ENCODE measurements at regions not wholly inside any gene's neighbourhood (a gene's known extent, or its start where the extent isn't known, plus 50 kb on each side); places are given as distances from the start of the nearest gene placed in this dataset.
A peak's percentile ranks its signal among the peaks of the same experiment; 100 is the strongest.

GRCh38 chr2:134089454-134089853 lies 164.4 kb upstream of the MGAT5 start:
- no peak for DNase-seq

GRCh38 chr2:134097740-134098139 lies 156.1 kb upstream of the MGAT5 start:
- DNase-seq: no peak

GRCh38 chr2:134098321-134098720 lies 155.6 kb upstream of the MGAT5 start:
- no peak for DNase-seq

- DNase-seq: no peak
These were observed 154.6 kb upstream of the MGAT5 start for GRCh38 chr2:134099273-134099672.

DNA sequence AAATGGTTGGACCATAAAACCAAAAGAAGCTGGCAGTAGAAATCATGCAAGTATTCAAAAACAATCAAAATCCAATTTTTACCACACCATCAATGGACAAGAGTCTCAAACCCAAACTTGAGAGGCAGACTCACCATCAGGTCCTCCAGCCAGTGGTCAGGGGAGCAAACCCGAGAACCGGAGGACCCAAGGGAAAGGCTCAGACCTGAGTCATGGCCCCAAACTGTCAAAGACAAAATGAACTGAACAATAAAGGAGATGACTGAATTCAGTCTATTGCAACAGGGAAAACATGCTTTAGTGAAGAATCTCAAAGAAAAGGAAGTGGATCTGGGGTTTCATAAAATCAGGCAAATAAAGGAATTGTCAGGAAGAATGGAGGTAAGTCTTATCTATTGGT lies 150.7 kb upstream of the MGAT5 start:
- DNase-seq: no peak

GRCh38 chr2:134104754-134105153 lies 149.1 kb upstream of the MGAT5 start:
- no peak for DNase-seq

GRCh38 chr2:134107402-134107801 lies 146.5 kb upstream of the MGAT5 start:
- no peak for DNase-seq

DNA sequence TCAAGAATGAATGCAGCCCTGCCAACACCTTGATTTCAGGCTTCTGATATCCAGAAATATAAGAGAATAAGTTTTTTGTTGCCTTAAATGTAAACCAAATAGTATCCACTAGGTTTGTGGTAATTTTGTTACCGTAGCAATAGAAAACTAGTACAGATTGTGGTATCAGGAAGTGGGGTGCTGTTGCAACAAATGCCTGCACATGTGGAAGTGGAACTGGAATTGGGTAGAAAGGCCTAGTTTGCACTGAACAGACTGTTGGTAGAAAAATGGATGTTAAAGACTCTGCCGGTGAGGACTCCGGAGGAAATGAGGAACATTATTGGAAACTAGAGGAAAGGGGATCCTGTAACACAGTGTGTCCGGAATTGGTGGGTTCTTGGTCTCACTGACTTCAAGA lies 145.8 kb upstream of the MGAT5 start:
- DNase-seq: peak; percentile 60 to 61

GRCh38 chr2:134109246-134109645 lies 144.6 kb upstream of the MGAT5 start:
- DNase-seq: no peak

GRCh38 chr2:134109725-134110124 lies 144.1 kb upstream of the MGAT5 start:
- DNase-seq: peak in 1 of 2 experiments; percentile 12

GRCh38 chr2:134110532-134110931 lies 143.3 kb upstream of the MGAT5 start:
- DNase-seq: no peak

DNA sequence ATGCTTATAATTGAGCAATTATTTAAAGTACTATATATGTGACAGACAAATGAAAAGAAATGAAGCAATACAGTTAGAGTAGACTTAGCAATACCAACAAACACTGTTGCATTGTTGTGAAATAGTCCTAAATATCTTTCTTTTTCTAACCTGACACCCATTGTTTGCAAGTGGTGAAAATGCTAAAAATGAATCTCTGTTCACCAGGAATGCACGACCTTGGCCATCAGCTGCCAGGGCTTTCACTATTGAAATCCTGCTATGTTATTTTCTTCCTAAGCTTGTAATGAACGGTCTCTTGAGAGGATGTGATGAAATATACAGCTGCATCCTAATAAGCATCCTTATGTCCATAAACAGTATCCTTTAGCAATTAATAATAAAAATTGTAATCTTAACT lies 136.2 kb upstream of the MGAT5 start:
- DNase-seq: no peak

- peak; percentile 95 to 98 for DNase-seq
These were observed 135.4 kb upstream of the MGAT5 start for GRCh38 chr2:134118279-134119116.

GRCh38 chr2:134119117-134119712 lies 134.7 kb upstream of the MGAT5 start:
- DNase-seq: no peak

DNA sequence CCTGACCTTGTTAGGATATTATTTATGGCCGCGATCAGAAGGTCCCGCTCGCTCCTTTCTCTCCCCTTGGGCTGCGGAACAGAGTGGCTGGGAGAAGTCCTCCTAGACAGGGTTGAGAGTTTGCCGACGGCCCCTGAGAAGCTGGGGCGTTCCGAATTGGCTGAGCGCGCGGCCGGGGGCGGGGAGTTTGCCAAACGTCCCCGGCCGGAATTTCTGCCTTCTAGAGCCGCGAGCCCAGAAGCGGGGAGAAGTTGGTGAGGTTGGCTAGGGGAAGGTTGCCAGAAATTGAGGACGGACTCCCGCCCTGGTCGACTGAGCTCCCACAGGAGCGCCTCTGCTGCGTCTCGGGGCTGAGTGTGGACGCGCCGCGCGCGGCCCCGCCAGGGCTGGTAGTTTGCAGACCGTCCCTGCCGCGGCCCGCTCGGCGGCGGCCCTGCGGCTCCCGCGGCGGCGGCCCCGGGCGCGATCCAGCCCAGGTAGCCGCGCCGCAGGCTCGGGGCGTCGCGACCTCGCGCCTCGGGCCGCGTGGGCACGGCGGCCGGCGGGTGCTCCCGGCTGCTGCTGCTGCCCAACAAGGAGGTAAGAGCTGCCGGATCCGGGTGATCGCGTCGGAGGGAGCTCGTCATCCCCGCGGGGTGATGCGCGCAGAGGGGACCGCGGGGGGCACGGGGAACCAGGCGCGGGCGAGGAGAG lies 134.0 kb upstream of the MGAT5 start:
- DNase-seq: peak; percentile 95 to 96

- no peak for DNase-seq
These were observed 133.5 kb upstream of the MGAT5 start for GRCh38 chr2:134120406-134120732.

DNA sequence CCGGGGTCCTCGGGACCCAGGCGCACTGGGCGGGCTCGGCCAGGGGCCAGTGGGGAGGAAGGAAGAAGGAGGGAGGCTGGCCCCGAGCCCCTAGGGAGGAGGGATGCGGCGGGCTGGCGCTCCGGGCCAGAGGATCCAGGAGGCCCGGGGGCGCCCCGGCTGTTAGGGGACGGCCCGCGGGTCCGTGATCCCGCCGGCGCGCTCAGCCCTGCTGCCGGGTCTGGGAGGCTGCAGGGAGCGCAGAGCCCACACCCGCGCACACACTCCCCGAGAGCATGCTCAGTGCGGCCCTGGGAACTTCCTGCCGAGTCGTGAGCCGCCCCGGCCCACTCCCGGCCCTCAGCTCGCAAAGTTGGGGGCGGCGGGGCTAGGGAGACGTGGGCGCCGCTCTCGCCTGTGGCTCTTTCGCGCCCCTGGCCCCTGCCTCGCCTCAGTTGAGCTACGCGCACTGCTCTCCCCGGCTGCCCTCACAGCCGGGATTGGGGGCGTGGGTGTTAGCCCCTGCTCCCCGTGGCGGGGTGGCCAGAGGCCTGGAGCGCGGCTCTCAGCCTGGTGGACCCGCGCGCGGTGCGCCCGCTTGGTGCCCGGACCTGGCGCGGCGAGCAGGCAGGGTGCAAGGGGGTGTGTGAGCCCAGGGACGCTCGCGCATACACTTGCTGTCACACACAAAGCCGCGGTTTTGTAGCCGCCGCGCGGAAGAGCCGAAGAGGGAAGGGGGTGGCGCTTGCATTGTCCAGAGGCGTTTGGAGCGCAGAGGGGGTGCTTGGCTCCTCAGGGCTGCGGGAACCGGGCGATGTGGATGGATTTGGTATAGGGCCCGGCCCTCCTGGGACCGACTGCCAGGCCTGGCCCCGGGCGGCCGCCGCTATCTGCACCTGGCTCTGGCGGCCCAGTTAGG lies 132.9 kb upstream of the MGAT5 start:
- peak; percentile 60 to 65 for DNase-seq

DNA sequence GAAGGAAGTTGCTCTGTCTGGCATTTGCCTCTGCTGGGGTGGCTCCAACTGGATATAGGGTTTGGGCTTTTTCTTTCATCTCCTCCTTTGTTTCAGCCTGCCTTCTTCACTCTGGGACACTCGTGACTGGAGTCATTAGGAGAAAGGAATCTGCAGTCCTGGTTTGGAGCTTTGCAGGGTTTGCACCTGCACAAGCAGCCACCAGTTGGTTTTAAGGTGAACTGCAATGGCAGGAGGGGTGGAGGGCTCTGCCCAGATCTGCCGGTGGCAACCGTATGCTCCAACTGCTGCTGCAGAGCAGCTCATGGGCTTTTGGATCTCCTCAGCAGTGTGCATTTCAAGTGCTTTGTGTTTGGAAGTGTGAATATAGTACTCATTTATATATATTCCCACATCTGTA lies 131.3 kb upstream of the MGAT5 start:
- DNase-seq: no peak

DNA sequence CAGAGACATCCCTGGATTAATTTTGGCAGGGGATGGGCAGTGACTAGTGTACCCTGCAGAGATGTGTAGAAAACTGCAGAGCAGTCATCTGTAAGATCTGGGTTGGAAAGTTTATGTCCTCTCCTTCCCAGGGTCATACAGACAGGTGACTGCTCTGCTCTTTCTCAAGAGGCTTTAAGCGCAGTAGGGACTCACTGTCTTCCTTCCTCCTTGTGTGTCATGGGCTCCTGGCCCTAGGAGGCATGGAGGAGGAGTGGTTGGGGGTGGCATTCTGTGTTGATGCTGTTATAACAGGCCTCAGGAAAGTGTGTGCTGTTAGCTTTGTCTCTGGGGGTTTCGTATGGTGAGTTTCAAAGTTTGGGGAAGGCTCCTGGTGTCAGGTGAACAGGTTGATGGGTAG lies 130.5 kb upstream of the MGAT5 start:
- no peak for DNase-seq

- DNase-seq: no peak
These were observed 129.7 kb upstream of the MGAT5 start for GRCh38 chr2:134124047-134124753.

- DNase-seq: no peak
These were observed 126.4 kb upstream of the MGAT5 start for GRCh38 chr2:134127496-134127895.

- peak; percentile 24 to 58 for DNase-seq
These were observed 125.1 kb upstream of the MGAT5 start for GRCh38 chr2:134128746-134129145.
